ENCODE measurements at regions not wholly inside any gene's neighbourhood (a gene's known extent, or its start where the extent isn't known, plus 50 kb on each side); places are given as distances from the start of the nearest gene placed in this dataset.

- no peak for TF ChIP-seq POLR2A (IDR thresholded peaks at IDR 0.05)
- TF ChIP-seq CTCF (IDR thresholded peaks at IDR 0.05) = no peak
Measured at GRCh38 chr2:179331061-179331460, 66.4 kb upstream of the SESTD1 start.

Data from esophagus squamous epithelium (tissue), 4 donors.